GM18519 (cell line): ENCODE measurements at regions not wholly inside any gene's neighbourhood (a gene's known extent, or its start where the extent isn't known, plus 50 kb on each side); places are given as distances from the start of the nearest gene placed in this dataset.

Experiments
- ATAC-seq: cut with Tn5 transposase; IDR thresholded peaks from one replicate; pipeline ENCODE4 v1.9.1; 2021; ENCODE audit warnings: mild to moderate bottlenecking, moderate library complexity; ENCODE audit not compliant: unreplicated experiment, low FRiP score

- ATAC-seq: no peak
Observed at GRCh38 chr5:5089895-5090649, 50.1 kb upstream of the ADAMTS16 start.
